ENCODE measurements at regions not wholly inside any gene's neighbourhood (a gene's known extent, or its start where the extent isn't known, plus 50 kb on each side); places are given as distances from the start of the nearest gene placed in this dataset.

DNA sequence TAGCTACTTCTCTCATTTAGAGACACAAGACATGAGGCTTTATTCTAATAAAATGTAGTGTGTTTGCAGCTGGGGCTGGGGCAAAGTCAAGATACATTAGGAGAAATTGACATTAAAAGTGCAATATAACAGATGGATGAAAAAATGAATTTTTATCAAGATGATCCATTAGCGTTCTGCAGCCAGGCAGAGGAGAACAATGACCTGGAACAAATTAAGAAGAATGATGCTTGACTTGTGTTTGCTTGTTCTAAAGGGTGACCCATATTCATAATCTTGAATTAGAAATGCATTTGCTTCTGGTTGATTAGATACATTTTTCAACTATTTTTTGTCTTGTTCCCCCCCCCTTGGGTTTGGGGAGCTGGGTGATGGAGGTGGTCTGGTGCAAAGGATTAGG lies 439.5 kb upstream of the BOD1L1 start (continued):
- TF ChIP-seq BRCA1 (IDR thresholded peaks at IDR 0.05; ENCODE audit: low read depth, low read length) (no peak), SIRT6 (IDR thresholded peaks at IDR 0.05; ENCODE audit: low read length) (no peak), MAFK (IDR thresholded peaks at IDR 0.05; ENCODE audit: low read depth, low read length) (no peak), TBP (IDR thresholded peaks at IDR 0.05; ENCODE audit: low read depth, low read length) (no peak), KDM5A (IDR thresholded peaks at IDR 0.05; ENCODE audit: low read length) (no peak), NRF1 (IDR thresholded peaks at IDR 0.05; ENCODE audit: low read depth, low read length) (no peak), SP1 (IDR thresholded peaks at IDR 0.05; ENCODE audit: low read depth, low read length) (no peak), TAF7 (optimal IDR thresholded peaks at IDR 0.05; ENCODE audit: borderline replicate concordance, low read depth, low read length) (no peak), GTF2F1 (IDR thresholded peaks at IDR 0.05; ENCODE audit: borderline replicate concordance, low read depth, low read length) (no peak), RNF2 (IDR thresholded peaks at IDR 0.05; ENCODE audit: borderline replicate concordance, low read depth, low read length, missing control alignments, poor library complexity, severe bottlenecking) (no peak), TEAD4 (IDR thresholded peaks at IDR 0.05; ENCODE audit: low read depth, low read length) (no peak), ZNF274 (IDR thresholded peaks at IDR 0.05; ENCODE audit: borderline replicate concordance, extremely low read depth, low read length) (no peak), POU5F1 (IDR thresholded peaks at IDR 0.05; ENCODE audit: low read depth, low read length) (no peak), JUND (IDR thresholded peaks at IDR 0.05; ENCODE audit: low read length) (no peak), BCL11A (IDR thresholded peaks at IDR 0.05; ENCODE audit: low read depth in 2 of 2, low read length in 2 of 2) (no peak), SRF (IDR thresholded peaks at IDR 0.05; ENCODE audit: low read depth, low read length) (no peak)

All from H1 (cell line).